Gastroesophageal sphincter (tissue), 3 donors: ENCODE measurements at regions not wholly inside any gene's neighbourhood (a gene's known extent, or its start where the extent isn't known, plus 50 kb on each side); places are given as distances from the start of the nearest gene placed in this dataset.

Source experiments
- CTCF ChIP-seq, 4 experiments: fragments of 200-600 bp in 2 of 4; fragments of 450-650 bp in 2 of 4; sonication (generic) in 1 of 4; IDR thresholded peaks; one replicate each; pipeline ENCODE4 v1.5.1; 2017 to 2019; ENCODE audit warnings: antibody characterized with exemption in 4 of 4, mild to moderate bottlenecking in 2 of 4, moderate library complexity in 2 of 4
- EP300 ChIP-seq: sonication (generic); formaldehyde crosslinking; IDR thresholded peaks from one replicate; pipeline ENCODE4 v1.6.1; 2017; ENCODE audit warnings: antibody characterized with exemption, mild to moderate bottlenecking
- POLR2A ChIP-seq, 2 donors: fragments of 450-650 bp; IDR thresholded peaks; one replicate each; pipeline ENCODE4 v1.6.1; 2017; ENCODE audit warnings: antibody characterized with exemption in 2 of 2, mild to moderate bottlenecking in 2 of 2, moderate library complexity in 1 of 2
- POLR2AphosphoS5 ChIP-seq: sonication (generic); formaldehyde crosslinking; IDR thresholded peaks from one replicate; pipeline ENCODE4 v1.6.1; 2017; ENCODE audit warnings: antibody characterized with exemption

GRCh38 chr10:108462005-108462404 lies 1297.5 kb upstream of the SORCS1 start:
- TF ChIP-seq POLR2A (IDR thresholded peaks at IDR 0.05) (no peak), POLR2AphosphoS5 (no peak), CTCF (IDR thresholded peaks at IDR 0.05) (no peak), EP300 (no peak)
